Small intestine (tissue), 7 donors: ENCODE measurements at regions not wholly inside any gene's neighbourhood (a gene's known extent, or its start where the extent isn't known, plus 50 kb on each side); places are given as distances from the start of the nearest gene placed in this dataset.

ENCODE experiments used
- DNase-seq, 2 donors: peaks; one replicate each; pipeline versions ENCODE4 v3.0.0 to v3.0.0-alpha.2; 2013
- FAIRE-seq: peaks from 2 replicates; lab custom pipeline; 2012; peaks lifted over from hg19 to GRCh38; lab: Jason Lieb, UNC
- H3K27ac ChIP-seq, 3 donors: one replicate each; pipeline ENCODE4 v1.5.1; 2013; ENCODE audit warnings: low read length in 2 of 3, mild to moderate bottlenecking in 2 of 3, control low read depth in 1 of 3, inconsistent platforms in 1 of 3, low read depth in 1 of 3, moderate library complexity in 1 of 3
- H3K27me3 ChIP-seq, 3 donors: one replicate each; pipeline ENCODE4 v1.6.1; 2013; ENCODE audit warnings: low read length in 3 of 3, inconsistent platforms in 1 of 3; ENCODE audit not compliant: control insufficient read depth in 3 of 3, insufficient read depth in 3 of 3
- H3K36me3 ChIP-seq, 3 donors: one replicate each; pipeline ENCODE4 v1.6.1; 2013; ENCODE audit warnings: low read length in 3 of 3, inconsistent platforms in 1 of 3, low read depth in 1 of 3, mild to moderate bottlenecking in 1 of 3, moderate library complexity in 1 of 3; ENCODE audit not compliant: control insufficient read depth in 3 of 3, insufficient read depth in 2 of 3
- H3K4me1 ChIP-seq, 3 donors: one replicate each; pipeline ENCODE4 v1.6.1; 2013; ENCODE audit warnings: low read length in 2 of 3, inconsistent platforms in 1 of 3, low read depth in 1 of 3, mild to moderate bottlenecking in 1 of 3, moderate library complexity in 1 of 3; ENCODE audit not compliant: control insufficient read depth in 3 of 3, insufficient read depth in 2 of 3
- H3K4me3 ChIP-seq, 3 donors: one replicate each; pipeline ENCODE4 v1.5.1; 2013; ENCODE audit warnings: low read length in 3 of 3, control low read depth in 1 of 3, inconsistent platforms in 1 of 3, low read depth in 1 of 3, mild to moderate bottlenecking in 1 of 3, moderate library complexity in 1 of 3
- H3K9me3 ChIP-seq, 2 donors: one replicate each; pipeline ENCODE4 v1.6.1; 2013; ENCODE audit warnings: low read depth in 1 of 2, low read length in 1 of 2; ENCODE audit not compliant: control insufficient read depth in 2 of 2, insufficient read depth in 1 of 2
- WGBS, 3 donors: extraction: QIAGEN DNeasy Blood & Tissue Kit; methylation state at CpG; one replicate each; pipeline ENCODE4 v1.1.7; 2013; 5-methylcytosine and 5-hydroxymethylcytosine counted together
- donor health status: healthy with polysubstance abuse.
- donor health status: control.
- donor health status: control.
- donor health status: Bipolar disorder and iron deficiency.
- donor health status: healthy.

GRCh38 chr12:115700896-115701465 lies 576.5 kb downstream of the MED13L start:
- no peaks in the 10 kb centered on the region for H3K27me3 ChIP-seq
- H3K4me3 ChIP-seq, result no peak overlapping the region
- H3K9me3 ChIP-seq, result no peaks in the 10 kb centered on the region
- WGBS, 3 donors, result 59 to 66% (median 65%) methylated on average over 7 of the region's 7 CpGs
- no peaks in the 10 kb centered on the region for H3K36me3 ChIP-seq
- DNase-seq (no peak), FAIRE-seq (no peak)
- no peak overlapping the region for H3K27ac ChIP-seq
- H3K4me1 ChIP-seq, result peaks cover 0 to 2% (median 0%) of the 10 kb centered on the region in 3 donors

GRCh38 chr12:115700081-115700480 lies 577.4 kb downstream of the MED13L start:
- no peak overlapping the region for H3K4me3 ChIP-seq
- FAIRE-seq, result no peak
- no peak for DNase-seq
- H3K27ac ChIP-seq, result no peak overlapping the region
- H3K27me3 ChIP-seq, result no peaks in the 10 kb centered on the region
- H3K4me1 ChIP-seq, result peaks cover 0 to 2% (median 0%) of the 10 kb centered on the region in 3 donors
- 86 to 93% (median 91%) methylated on average over 2 of the region's 2 CpGs for WGBS, 3 donors
- no peaks in the 10 kb centered on the region for H3K9me3 ChIP-seq
- H3K36me3 ChIP-seq, result no peaks in the 10 kb centered on the region

- Histone ChIP-seq H3K27ac (no peak overlapping the region), H3K4me3 (no peak overlapping the region), H3K9me3 (no peaks in the 10 kb centered on the region), H3K4me1 (peaks cover 0 to 2% (median 0%) of the 10 kb centered on the region in 3 donors), H3K27me3 (no peaks in the 10 kb centered on the region), H3K36me3 (no peaks in the 10 kb centered on the region)
- no peak for DNase-seq
- FAIRE-seq, result no peak
- 41 to 73% (median 67%) methylated on average over 3 of the region's 3 CpGs for WGBS, 3 donors
These were observed 579.2 kb downstream of the MED13L start for GRCh38 chr12:115698257-115698656.

GRCh38 chr12:115697340-115697739 lies 580.2 kb downstream of the MED13L start:
- Histone ChIP-seq H3K27ac (no peak overlapping the region), H3K27me3 (no peaks in the 10 kb centered on the region), H3K9me3 (no peaks in the 10 kb centered on the region), H3K4me3 (no peak overlapping the region), H3K4me1 (peaks cover 0 to 2% (median 0%) of the 10 kb centered on the region in 3 donors), H3K36me3 (no peaks in the 10 kb centered on the region)
- DNase-seq (no peak), FAIRE-seq (no peak)
- 48 to 82% (median 63%) methylated on average over 5 of the region's 5 CpGs for WGBS, 3 donors

GRCh38 chr12:115694564-115694963 lies 582.9 kb downstream of the MED13L start:
- Histone ChIP-seq H3K27ac (no peak overlapping the region), H3K9me3 (no peaks in the 10 kb centered on the region), H3K27me3 (no peaks in the 10 kb centered on the region), H3K36me3 (no peaks in the 10 kb centered on the region), H3K4me1 (peaks cover 0 to 2% (median 0%) of the 10 kb centered on the region in 3 donors), H3K4me3 (no peak overlapping the region)
- FAIRE-seq (no peak), DNase-seq (no peak)
- 62 to 74% (median 63%) methylated on average over 3 of the region's 3 CpGs for WGBS, 3 donors

GRCh38 chr12:115693970-115694369 lies 583.5 kb downstream of the MED13L start:
- Histone ChIP-seq H3K27ac (no peak overlapping the region), H3K9me3 (no peaks in the 10 kb centered on the region), H3K4me1 (peaks cover 0 to 2% (median 0%) of the 10 kb centered on the region in 3 donors), H3K36me3 (no peaks in the 10 kb centered on the region), H3K4me3 (no peak overlapping the region), H3K27me3 (no peaks in the 10 kb centered on the region)
- no peak for DNase-seq
- no peak for FAIRE-seq

- DNase-seq, result peak; percentile 21 to 52
- FAIRE-seq, result no peak
- peaks cover 0 to 5% (median 3%) of the 10 kb centered on the region in 3 donors for H3K4me1 ChIP-seq
- 77 to 82% (median 80%) methylated on average over 2 of the region's 2 CpGs for WGBS, 3 donors
- no peak overlapping the region for H3K27ac ChIP-seq
- H3K9me3 ChIP-seq, result no peaks in the 10 kb centered on the region
- no peak overlapping the region for H3K4me3 ChIP-seq
- no peaks in the 10 kb centered on the region for H3K27me3 ChIP-seq
- H3K36me3 ChIP-seq, result no peaks in the 10 kb centered on the region
These were observed 586.4 kb downstream of the MED13L start for GRCh38 chr12:115691123-115691522.

- no peak for FAIRE-seq
These were observed 590.4 kb downstream of the MED13L start for GRCh38 chr12:115687094-115687493.

GRCh38 chr12:115683240-115683780 lies 594.2 kb downstream of the MED13L start:
- no peaks in the 10 kb centered on the region for H3K27me3 ChIP-seq
- H3K27ac ChIP-seq, result no peak overlapping the region
- H3K4me3 ChIP-seq, result no peak overlapping the region
- no peaks in the 10 kb centered on the region for H3K36me3 ChIP-seq
- 67 to 87% (median 74%) methylated on average over 5 of the region's 5 CpGs for WGBS, 3 donors
- FAIRE-seq (no peak), DNase-seq (no peak)
- peaks cover 0 to 5% (median 3%) of the 10 kb centered on the region in 3 donors for H3K4me1 ChIP-seq
- no peaks in the 10 kb centered on the region for H3K9me3 ChIP-seq

More at GRCh38 chr12:115687094-115687493, 590.4 kb downstream of the MED13L start:
- Histone ChIP-seq H3K27ac (no peak overlapping the region), H3K4me3 (no peak overlapping the region), H3K4me1 (peaks cover 0 to 5% (median 3%) of the 10 kb centered on the region in 3 donors), H3K9me3 (no peaks in the 10 kb centered on the region), H3K36me3 (no peaks in the 10 kb centered on the region), H3K27me3 (no peaks in the 10 kb centered on the region)
- WGBS, 3 donors, result 9 to 24% (median 15%) methylated on average over 8 of the region's 8 CpGs
- DNase-seq, result peak; percentile 36 to 52
